Body of pancreas (tissue), 4 donors: ENCODE measurements at regions not wholly inside any gene's neighbourhood (a gene's known extent, or its start where the extent isn't known, plus 50 kb on each side); places are given as distances from the start of the nearest gene placed in this dataset.

Experiments
- POLR2A ChIP-seq, 3 donors: fragments of 450-650 bp; IDR thresholded peaks; one replicate each; pipeline ENCODE4 v1.6.1; 2016; ENCODE audit warnings: antibody characterized with exemption in 3 of 3, mild to moderate bottlenecking in 2 of 3
- TF ChIP-seq, protein P1 (sequence below), 7 experiments: fragments of 450-650 bp in 4 of 7; fragments of 200-600 bp in 3 of 7; sonication (generic) in 3 of 7; IDR thresholded peaks; one replicate each; pipeline ENCODE4 v1.5.1; 2016 to 2019; ENCODE audit warnings: antibody characterized with exemption in 7 of 7

DNA sequence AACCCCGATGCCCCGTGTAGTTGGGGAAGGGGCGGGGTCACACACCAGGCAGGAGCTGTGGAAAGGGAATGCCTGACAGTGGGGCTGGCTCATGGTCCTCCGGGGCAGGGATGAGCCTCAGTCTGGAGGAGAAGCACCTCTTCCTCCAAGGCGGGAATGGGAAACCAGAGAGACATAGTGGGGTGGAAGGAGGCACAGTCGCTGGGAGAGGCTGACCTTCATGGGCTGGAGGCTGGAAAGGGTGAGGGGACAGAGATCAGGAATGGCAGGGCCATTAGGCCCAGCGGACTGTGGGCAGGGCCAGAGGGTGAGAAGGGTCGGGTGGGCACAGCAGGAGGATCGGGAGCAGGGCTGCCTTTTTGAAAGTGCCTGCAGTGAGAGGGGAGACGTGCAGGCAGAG is 65.8 kb upstream of the LINGO1 start:
- TF ChIP-seq, protein P1, sequence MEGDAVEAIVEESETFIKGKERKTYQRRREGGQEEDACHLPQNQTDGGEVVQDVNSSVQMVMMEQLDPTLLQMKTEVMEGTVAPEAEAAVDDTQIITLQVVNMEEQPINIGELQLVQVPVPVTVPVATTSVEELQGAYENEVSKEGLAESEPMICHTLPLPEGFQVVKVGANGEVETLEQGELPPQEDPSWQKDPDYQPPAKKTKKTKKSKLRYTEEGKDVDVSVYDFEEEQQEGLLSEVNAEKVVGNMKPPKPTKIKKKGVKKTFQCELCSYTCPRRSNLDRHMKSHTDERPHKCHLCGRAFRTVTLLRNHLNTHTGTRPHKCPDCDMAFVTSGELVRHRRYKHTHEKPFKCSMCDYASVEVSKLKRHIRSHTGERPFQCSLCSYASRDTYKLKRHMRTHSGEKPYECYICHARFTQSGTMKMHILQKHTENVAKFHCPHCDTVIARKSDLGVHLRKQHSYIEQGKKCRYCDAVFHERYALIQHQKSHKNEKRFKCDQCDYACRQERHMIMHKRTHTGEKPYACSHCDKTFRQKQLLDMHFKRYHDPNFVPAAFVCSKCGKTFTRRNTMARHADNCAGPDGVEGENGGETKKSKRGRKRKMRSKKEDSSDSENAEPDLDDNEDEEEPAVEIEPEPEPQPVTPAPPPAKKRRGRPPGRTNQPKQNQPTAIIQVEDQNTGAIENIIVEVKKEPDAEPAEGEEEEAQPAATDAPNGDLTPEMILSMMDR (IDR thresholded peaks at IDR 0.05): no peak
- no peak for TF ChIP-seq POLR2A (IDR thresholded peaks at IDR 0.05)
